ENCODE measurements at regions not wholly inside any gene's neighbourhood (a gene's known extent, or its start where the extent isn't known, plus 50 kb on each side); places are given as distances from the start of the nearest gene placed in this dataset.

DNA sequence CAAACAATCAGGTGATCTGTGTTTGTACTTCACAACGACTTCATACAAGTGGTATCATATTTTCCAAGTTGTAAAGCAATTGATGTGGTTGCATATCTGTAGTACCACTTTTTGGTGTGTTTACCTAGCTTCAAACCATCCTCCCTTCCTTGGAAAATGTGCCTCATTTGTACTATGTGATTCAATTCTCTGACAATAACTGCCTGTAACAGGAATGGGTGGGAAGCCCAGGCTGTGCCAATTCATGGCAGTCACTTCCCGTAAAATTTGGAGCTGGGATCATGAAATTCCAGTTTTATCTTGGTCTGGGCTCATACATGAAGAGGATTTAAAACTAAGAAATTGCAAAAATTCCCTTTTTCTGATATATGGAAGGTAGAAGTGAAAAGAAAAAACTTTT, 250.1 kb downstream of the DIO2 start:
- FAIRE-seq = no peak

DNA sequence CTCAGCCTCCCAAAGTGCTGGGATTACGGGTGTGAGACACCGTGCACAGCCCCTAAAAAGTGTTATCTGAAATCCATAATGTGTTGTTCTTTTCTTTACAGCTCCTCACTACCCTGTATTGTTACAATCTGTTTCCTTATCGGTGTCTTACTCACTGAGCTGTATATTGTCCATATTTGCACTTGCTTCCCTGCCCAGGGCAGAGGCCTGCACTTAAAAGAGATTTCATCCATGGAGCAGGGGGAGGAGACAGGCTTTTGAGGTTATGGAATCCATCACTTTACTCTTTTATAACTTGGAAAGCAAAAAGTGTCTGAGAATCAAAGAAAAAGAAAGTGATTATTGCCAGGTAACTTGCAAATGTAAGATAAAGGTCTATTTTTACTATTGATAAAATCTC, 251.0 kb downstream of the DIO2 start:
- no peak for FAIRE-seq

DNA sequence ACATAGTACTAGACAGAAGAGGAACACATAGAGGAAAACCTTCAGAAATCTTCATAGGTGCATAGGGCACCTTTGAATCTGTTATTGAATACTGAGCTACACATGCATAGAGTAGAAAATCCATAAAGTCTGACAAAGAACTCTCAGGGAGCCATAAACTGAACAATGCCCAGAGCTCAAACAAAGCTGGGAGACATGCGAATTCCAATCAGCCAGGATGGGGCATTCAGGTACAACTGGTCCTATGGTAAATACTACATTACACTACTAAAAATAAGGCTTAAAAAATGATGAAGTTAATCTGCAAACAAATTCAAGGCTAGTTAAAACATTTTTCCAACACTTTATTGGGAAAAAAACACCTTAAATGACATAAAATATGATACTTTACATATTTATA, 259.7 kb downstream of the DIO2 start:
- FAIRE-seq = no peak

DNA sequence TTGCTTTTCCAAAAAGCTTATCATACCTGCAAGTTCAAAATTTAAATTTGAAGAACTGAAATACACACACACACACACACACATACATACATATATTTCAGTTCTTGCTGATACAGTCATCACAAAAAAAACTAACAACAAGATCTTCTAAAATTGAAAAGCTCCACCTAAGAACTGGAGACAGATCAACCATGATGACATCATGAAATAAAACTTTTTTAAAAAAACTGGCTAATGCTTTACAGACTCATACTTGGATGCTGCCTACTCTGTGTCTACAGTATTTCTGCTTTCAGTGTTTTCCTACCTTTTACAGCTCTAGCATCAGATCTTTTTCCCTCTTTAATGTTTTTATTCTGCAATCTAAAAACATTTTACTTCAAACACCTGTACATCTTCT, 261.4 kb downstream of the DIO2 start:
- no peak for FAIRE-seq

DNA sequence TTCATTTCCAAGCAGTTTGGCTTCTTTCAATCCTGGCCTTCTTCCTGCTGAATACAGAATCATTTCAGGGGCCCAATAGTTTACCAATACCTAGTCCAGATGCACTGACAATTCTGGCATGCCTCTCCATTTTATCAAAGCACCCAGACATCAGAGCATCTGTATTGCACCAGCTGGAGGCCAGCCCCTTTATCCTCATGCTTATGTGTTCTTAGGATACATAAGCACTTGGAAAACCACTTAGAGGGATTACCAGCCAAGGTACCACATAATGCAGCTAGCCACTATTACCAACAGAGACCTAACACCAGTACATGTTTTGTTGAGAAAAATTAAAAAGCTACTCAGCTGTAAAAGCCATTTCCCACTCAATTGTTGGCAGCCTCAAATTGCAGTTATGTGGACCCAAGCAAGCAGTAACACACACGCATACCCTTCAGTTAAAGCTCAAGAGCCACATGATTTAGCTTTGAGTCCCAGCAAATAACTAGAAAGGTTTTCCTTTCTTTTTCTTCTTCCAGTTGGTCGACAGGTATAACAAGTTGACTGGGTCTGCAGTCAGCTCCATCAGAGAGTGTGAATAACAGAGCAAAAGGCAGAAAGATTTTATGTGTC, 263.8 kb downstream of the DIO2 start:
- FAIRE-seq = no peak

DNA sequence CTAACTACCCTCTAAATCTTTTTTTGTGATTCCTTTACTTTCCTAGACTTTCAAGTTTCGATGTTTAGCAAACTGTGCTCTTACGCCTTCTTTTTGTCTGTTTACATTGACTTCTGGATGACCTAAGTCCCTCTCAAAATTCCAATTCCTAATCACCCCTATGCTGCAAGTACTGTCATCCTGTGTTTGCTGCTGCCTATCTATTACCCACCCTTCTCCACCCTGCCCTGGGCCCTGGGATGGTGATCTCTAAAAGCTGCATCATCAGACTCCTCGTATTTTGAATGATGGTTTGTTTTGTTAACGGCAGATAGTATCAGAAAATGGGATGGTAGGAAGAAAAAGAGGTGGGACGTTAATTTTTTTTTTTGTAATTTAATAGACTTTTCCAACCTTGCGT, 272.1 kb downstream of the DIO2 start:
- no peak for FAIRE-seq

DNA sequence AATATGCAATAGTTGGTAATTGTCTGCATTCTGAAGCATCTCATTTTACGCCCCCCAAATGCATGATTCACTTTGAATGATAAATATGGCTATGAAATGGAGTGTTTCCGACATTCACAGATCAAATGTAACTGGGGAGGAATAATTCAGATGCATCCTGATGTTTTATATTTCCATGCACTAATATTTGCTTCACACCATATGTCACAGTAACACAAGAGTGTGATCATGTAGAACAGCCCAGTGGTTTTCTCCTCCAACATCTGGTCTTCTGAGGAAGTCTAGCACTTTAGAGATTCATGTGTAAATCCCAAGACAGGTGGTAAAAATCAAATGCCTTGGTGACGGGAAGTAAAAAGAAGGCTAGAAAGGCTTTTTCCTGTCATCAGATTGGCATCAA, 273.1 kb downstream of the DIO2 start:
- no peak for FAIRE-seq

DNA sequence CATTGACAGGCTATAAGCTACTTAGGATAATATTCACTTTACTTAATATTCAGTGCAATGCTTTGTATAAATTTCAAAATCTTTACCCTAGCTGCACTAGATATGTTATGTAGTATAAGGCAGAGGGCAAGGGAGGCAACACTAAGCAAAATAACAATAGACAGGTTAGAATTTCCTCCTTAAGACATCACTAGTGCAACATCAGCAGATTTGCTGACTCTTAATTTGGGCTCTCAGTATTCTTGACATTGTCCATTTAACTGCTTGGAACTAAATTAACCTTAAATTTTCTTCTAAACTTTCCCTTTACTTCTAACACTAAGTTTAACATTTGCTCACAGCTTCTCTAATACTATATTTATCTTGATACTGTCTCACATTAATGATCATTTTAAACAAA, 273.9 kb downstream of the DIO2 start:
- FAIRE-seq = no peak

DNA sequence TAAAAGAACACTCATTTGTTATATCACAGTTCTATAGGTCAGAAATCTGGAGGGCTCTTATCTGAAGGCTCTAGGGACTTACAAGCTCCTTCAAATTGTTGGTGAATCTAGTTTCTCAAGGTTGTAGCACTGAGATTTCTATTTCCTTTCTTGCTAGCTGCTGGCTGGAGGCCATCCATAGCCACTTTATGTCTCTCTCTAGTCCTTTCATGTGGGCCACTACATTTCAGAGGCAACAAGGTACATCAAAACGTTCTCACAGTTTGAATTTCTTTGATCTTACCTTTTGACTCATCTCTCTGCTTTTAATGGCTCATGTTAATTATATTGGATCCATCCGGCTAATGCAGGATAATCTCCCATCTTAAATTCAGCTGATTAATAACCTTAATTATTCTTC, 286.8 kb downstream of the DIO2 start:
- FAIRE-seq = no peak

DNA sequence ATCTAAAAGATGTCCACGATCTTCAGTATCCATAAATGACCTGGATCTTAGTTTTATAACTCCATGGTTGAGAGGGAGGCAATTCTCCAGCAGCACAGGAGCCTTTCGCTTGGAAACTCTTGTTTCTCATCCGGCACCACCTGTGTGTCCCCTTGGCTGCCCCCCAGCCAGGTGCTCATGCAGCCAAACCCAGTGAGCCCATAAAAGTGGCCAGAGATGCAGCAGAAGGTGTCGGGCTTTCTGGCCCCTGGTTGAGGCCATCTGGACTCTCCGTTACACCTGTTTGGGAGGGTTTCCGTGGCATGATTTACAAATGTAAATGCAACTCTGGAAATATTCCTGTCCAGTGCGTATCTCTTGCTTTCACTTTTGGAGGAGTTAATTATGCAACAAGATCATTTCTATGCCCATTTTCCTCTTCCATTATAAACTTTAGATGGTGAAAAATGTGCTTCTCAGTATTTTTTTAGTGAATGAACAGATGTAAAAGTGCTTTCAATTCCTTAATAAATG, 291.1 kb downstream of the DIO2 start:
- FAIRE-seq = no peak
